ENCODE measurements at regions not wholly inside any gene's neighbourhood (a gene's known extent, or its start where the extent isn't known, plus 50 kb on each side); places are given as distances from the start of the nearest gene placed in this dataset.

- Histone ChIP-seq H3K4me1 (ENCODE audit: insufficient read depth, low read length) (no peaks in the 10 kb centered on the region), H3K9ac (ENCODE audit: low read depth, low read length) (no peak overlapping the region), H3K27ac (ENCODE audit: low read depth, low read length) (no peak overlapping the region), H3K36me3 (ENCODE audit: insufficient read depth, low read length) (no peaks in the 10 kb centered on the region), H3K4me3 (ENCODE audit: low read length) (no peak overlapping the region), H3K9me3 (ENCODE audit: insufficient read depth, low read depth, low read length) (no peaks in the 10 kb centered on the region; the same call in 1 of the 2 replicates), H3K27me3 (ENCODE audit: insufficient read depth, low read length) (no peaks in the 10 kb centered on the region)
- 82% methylated on average over 6 of the region's 6 CpGs for WGBS
These were observed 497.8 kb downstream of the HS3ST4 start for GRCh38 chr16:26189536-26189935.

GRCh38 chr16:26194526-26194925, 502.8 kb downstream of the HS3ST4 start:
- Histone ChIP-seq H3K9me3 (ENCODE audit: insufficient read depth, low read depth, low read length) (no peaks in the 10 kb centered on the region), H3K4me1 (ENCODE audit: insufficient read depth, low read length) (no peaks in the 10 kb centered on the region), H3K27ac (ENCODE audit: low read depth, low read length) (no peak overlapping the region), H3K9ac (ENCODE audit: low read depth, low read length) (no peak overlapping the region), H3K27me3 (ENCODE audit: insufficient read depth, low read length) (no peaks in the 10 kb centered on the region), H3K4me3 (ENCODE audit: low read length) (no peak overlapping the region), H3K36me3 (ENCODE audit: insufficient read depth, low read length) (no peaks in the 10 kb centered on the region)
- 94% methylated on average over 3 of the region's 3 CpGs for whole genome bisulfite sequencing

GRCh38 chr16:26195225-26195624, 503.5 kb downstream of the HS3ST4 start:
- WGBS, result 92% methylated on average over 1 of the region's 3 CpGs
- H3K9me3 ChIP-seq (ENCODE audit: insufficient read depth, low read depth, low read length), result no peaks in the 10 kb centered on the region
- H3K4me3 ChIP-seq (ENCODE audit: low read length), result no peak overlapping the region
- H3K9ac ChIP-seq (ENCODE audit: low read depth, low read length), result no peak overlapping the region
- H3K27me3 ChIP-seq (ENCODE audit: insufficient read depth, low read length), result no peaks in the 10 kb centered on the region
- no peaks in the 10 kb centered on the region for H3K4me1 ChIP-seq (ENCODE audit: insufficient read depth, low read length)
- H3K27ac ChIP-seq (ENCODE audit: low read depth, low read length), result no peak overlapping the region
- no peaks in the 10 kb centered on the region for H3K36me3 ChIP-seq (ENCODE audit: insufficient read depth, low read length)

GRCh38 chr16:26196310-26196709, 504.6 kb downstream of the HS3ST4 start:
- H3K4me1 ChIP-seq (ENCODE audit: insufficient read depth, low read length), result no peaks in the 10 kb centered on the region
- H3K9ac ChIP-seq (ENCODE audit: low read depth, low read length), result no peak overlapping the region
- no peak overlapping the region for H3K4me3 ChIP-seq (ENCODE audit: low read length)
- H3K27me3 ChIP-seq (ENCODE audit: insufficient read depth, low read length), result no peaks in the 10 kb centered on the region
- no peaks in the 10 kb centered on the region for H3K36me3 ChIP-seq (ENCODE audit: insufficient read depth, low read length)
- WGBS, result 68% methylated on average over 2 of the region's 3 CpGs
- no peaks in the 10 kb centered on the region for H3K9me3 ChIP-seq (ENCODE audit: insufficient read depth, low read depth, low read length)
- no peak overlapping the region for H3K27ac ChIP-seq (ENCODE audit: low read depth, low read length)

- H3K27me3 ChIP-seq (ENCODE audit: insufficient read depth, low read length), result no peaks in the 10 kb centered on the region
- no peaks in the 10 kb centered on the region for H3K4me1 ChIP-seq (ENCODE audit: insufficient read depth, low read length)
- WGBS, result 91% methylated on average over 2 of the region's 2 CpGs
- H3K4me3 ChIP-seq (ENCODE audit: low read length), result no peak overlapping the region
- H3K36me3 ChIP-seq (ENCODE audit: insufficient read depth, low read length), result no peaks in the 10 kb centered on the region
- H3K9me3 ChIP-seq (ENCODE audit: insufficient read depth, low read depth, low read length), result no peaks in the 10 kb centered on the region
- H3K27ac ChIP-seq (ENCODE audit: low read depth, low read length), result no peak overlapping the region
- no peak overlapping the region for H3K9ac ChIP-seq (ENCODE audit: low read depth, low read length)
These were observed 505.0 kb downstream of the HS3ST4 start for GRCh38 chr16:26196802-26197201.

- whole genome bisulfite sequencing, result 93% methylated on average over 4 of the region's 4 CpGs
- Histone ChIP-seq H3K36me3 (ENCODE audit: insufficient read depth, low read length) (no peaks in the 10 kb centered on the region), H3K9me3 (ENCODE audit: insufficient read depth, low read depth, low read length) (no peaks in the 10 kb centered on the region), H3K4me3 (ENCODE audit: low read length) (no peak overlapping the region), H3K27me3 (ENCODE audit: insufficient read depth, low read length) (no peaks in the 10 kb centered on the region), H3K4me1 (ENCODE audit: insufficient read depth, low read length) (no peaks in the 10 kb centered on the region), H3K9ac (ENCODE audit: low read depth, low read length) (no peak overlapping the region), H3K27ac (ENCODE audit: low read depth, low read length) (no peak overlapping the region)
These were observed 505.9 kb downstream of the HS3ST4 start for GRCh38 chr16:26197707-26198106.

GRCh38 chr16:26198221-26198620, 506.5 kb downstream of the HS3ST4 start:
- Histone ChIP-seq H3K27me3 (ENCODE audit: insufficient read depth, low read length) (no peaks in the 10 kb centered on the region), H3K4me1 (ENCODE audit: insufficient read depth, low read length) (no peaks in the 10 kb centered on the region), H3K9me3 (ENCODE audit: insufficient read depth, low read depth, low read length) (no peaks in the 10 kb centered on the region), H3K9ac (ENCODE audit: low read depth, low read length) (no peak overlapping the region), H3K27ac (ENCODE audit: low read depth, low read length) (no peak overlapping the region), H3K36me3 (ENCODE audit: insufficient read depth, low read length) (no peaks in the 10 kb centered on the region), H3K4me3 (ENCODE audit: low read length) (no peak overlapping the region)
- 85% methylated on average over 5 of the region's 5 CpGs for WGBS

GRCh38 chr16:26204138-26204537, 512.4 kb downstream of the HS3ST4 start:
- Histone ChIP-seq H3K4me3 (ENCODE audit: low read length) (no peak overlapping the region), H3K36me3 (ENCODE audit: insufficient read depth, low read length) (no peaks in the 10 kb centered on the region), H3K9me3 (ENCODE audit: insufficient read depth, low read depth, low read length) (no peaks in the 10 kb centered on the region), H3K27ac (ENCODE audit: low read depth, low read length) (no peak overlapping the region), H3K9ac (ENCODE audit: low read depth, low read length) (no peak overlapping the region), H3K27me3 (ENCODE audit: insufficient read depth, low read length) (no peaks in the 10 kb centered on the region), H3K4me1 (ENCODE audit: insufficient read depth, low read length) (peaks cover 9% of the 10 kb centered on the region)
- 96% methylated on average over 6 of the region's 7 CpGs for WGBS

- Histone ChIP-seq H3K9me3 (ENCODE audit: insufficient read depth, low read depth, low read length) (no peaks in the 10 kb centered on the region), H3K27me3 (ENCODE audit: insufficient read depth, low read length) (no peaks in the 10 kb centered on the region), H3K36me3 (ENCODE audit: insufficient read depth, low read length) (no peaks in the 10 kb centered on the region), H3K27ac (ENCODE audit: low read depth, low read length) (no peak overlapping the region), H3K9ac (ENCODE audit: low read depth, low read length) (no peak overlapping the region), H3K4me1 (ENCODE audit: insufficient read depth, low read length) (peaks cover 20% of the 10 kb centered on the region), H3K4me3 (ENCODE audit: low read length) (no peak overlapping the region)
- 96% methylated on average over 4 of the region's 4 CpGs for WGBS
These were observed 519.8 kb downstream of the HS3ST4 start for GRCh38 chr16:26211542-26211941.

GRCh38 chr16:26212599-26212998, 520.8 kb downstream of the HS3ST4 start:
- Histone ChIP-seq H3K9me3 (ENCODE audit: insufficient read depth, low read depth, low read length) (no peaks in the 10 kb centered on the region), H3K36me3 (ENCODE audit: insufficient read depth, low read length) (no peaks in the 10 kb centered on the region), H3K4me3 (ENCODE audit: low read length) (no peak overlapping the region), H3K27me3 (ENCODE audit: insufficient read depth, low read length) (no peaks in the 10 kb centered on the region), H3K4me1 (ENCODE audit: insufficient read depth, low read length) (peaks cover 23% of the 10 kb centered on the region), H3K27ac (ENCODE audit: low read depth, low read length) (no peak overlapping the region), H3K9ac (ENCODE audit: low read depth, low read length) (no peak overlapping the region)
- 92% methylated on average over 5 of the region's 5 CpGs for WGBS

GRCh38 chr16:26214581-26215174, 522.9 kb downstream of the HS3ST4 start:
- Histone ChIP-seq H3K9me3 (ENCODE audit: insufficient read depth, low read depth, low read length) (no peaks in the 10 kb centered on the region), H3K27me3 (ENCODE audit: insufficient read depth, low read length) (no peaks in the 10 kb centered on the region)
- 72% methylated on average over 9 of the region's 9 CpGs for WGBS

GRCh38 chr16:26220894-26221293, 529.1 kb downstream of the HS3ST4 start:
- peak overlapping the region; percentile 97 for H3K27ac ChIP-seq (ENCODE audit: low read depth, low read length)
- H3K27me3 ChIP-seq (ENCODE audit: insufficient read depth, low read length), result no peaks in the 10 kb centered on the region
- H3K9me3 ChIP-seq (ENCODE audit: insufficient read depth, low read depth, low read length), result no peaks in the 10 kb centered on the region
- no peaks in the 10 kb centered on the region for H3K36me3 ChIP-seq (ENCODE audit: insufficient read depth, low read length)
- peak overlapping the region; percentile 22; the same call in 1 of the 2 replicates for H3K4me3 ChIP-seq (ENCODE audit: low read length)
- H3K4me1 ChIP-seq (ENCODE audit: insufficient read depth, low read length), result peaks cover 46% of the 10 kb centered on the region
- peak overlapping the region; percentile 54 for H3K9ac ChIP-seq (ENCODE audit: low read depth, low read length)

More at GRCh38 chr16:26214581-26215174, 522.9 kb downstream of the HS3ST4 start:
- Histone ChIP-seq H3K27ac (ENCODE audit: low read depth, low read length) (no peak overlapping the region; the same call in 1 of the 2 replicates), H3K4me3 (ENCODE audit: low read length) (no peak overlapping the region), H3K36me3 (ENCODE audit: insufficient read depth, low read length) (no peaks in the 10 kb centered on the region), H3K9ac (ENCODE audit: low read depth, low read length) (no peak overlapping the region), H3K4me1 (ENCODE audit: insufficient read depth, low read length) (peaks cover 36% of the 10 kb centered on the region)
